ENCODE measurements at regions not wholly inside any gene's neighbourhood (a gene's known extent, or its start where the extent isn't known, plus 50 kb on each side); places are given as distances from the start of the nearest gene placed in this dataset.
A peak's percentile ranks its signal among the peaks of the same experiment; 100 is the strongest.
"Not testable (repeated sequence)": the region's sequence is repeated elsewhere in the genome, so short reads cannot be mapped to it uniquely, and the experiment has no call there.

DNA sequence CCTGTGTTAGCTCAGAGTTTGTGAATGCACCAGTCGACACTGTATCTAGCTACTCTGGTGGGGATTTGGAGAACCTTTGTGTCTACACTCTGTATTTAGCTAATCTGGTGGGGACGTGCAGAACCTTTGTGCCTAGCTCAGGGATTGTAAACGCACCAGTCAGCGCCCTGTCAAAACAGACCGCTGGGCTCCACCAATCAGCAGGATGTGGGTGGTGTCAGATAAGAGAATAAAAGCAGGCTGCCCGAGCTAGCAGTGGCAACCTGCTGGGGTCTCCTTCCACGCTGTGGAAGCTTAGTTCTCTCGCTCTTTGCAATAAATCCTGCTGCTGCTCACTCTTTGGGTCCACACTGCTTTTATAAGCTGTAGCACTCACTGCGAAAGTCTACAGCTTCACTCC, 324.2 kb downstream of the RAD51AP2 start:
- no peak for DNase-seq (ENCODE audit: low spot score)

DNA sequence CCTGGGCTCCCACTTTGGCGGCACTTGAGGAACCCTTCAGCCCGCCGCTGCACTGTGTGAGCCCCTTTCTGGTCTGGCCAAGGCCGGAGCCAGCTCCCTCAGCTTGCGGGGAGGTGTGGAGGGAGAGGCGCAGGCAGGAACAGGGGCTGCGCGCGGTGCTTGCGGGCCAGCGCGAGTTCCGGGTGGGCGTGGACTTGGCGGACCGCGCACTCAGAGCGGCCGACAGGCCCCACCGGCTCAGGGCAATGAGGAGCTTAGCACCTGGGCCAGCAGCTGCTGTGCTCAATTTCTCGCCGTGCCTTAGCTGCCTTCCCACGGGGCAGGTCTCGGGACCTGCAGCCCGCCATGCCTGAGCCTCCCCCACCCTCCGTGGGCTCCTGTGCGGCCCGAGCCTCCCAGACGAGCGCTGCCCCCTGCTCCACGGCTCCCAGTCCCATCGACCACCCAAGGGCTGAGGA, 324.8 kb downstream of the RAD51AP2 start:
- DNase-seq (ENCODE audit: low spot score): not testable (repeated sequence)

DNA sequence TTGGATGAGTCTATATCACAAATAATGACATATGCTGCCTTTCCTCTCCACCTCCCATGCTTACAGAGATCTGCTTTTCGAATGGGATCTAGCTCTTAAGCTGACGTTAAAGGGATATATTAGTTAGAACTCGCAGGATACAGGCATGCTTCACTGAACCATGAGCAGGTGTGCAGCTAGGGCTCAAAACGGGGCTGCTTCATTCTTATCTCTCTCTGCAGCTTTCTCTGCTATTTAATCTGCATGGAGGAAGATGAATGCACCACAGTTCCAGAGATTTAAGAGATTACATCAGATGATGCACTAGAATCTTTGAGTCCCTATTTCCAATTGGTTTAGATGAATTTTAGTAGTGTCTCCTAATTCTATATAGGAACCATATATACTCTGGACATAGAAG, 327.0 kb downstream of the RAD51AP2 start:
- no peak for DNase-seq (ENCODE audit: low spot score)

DNA sequence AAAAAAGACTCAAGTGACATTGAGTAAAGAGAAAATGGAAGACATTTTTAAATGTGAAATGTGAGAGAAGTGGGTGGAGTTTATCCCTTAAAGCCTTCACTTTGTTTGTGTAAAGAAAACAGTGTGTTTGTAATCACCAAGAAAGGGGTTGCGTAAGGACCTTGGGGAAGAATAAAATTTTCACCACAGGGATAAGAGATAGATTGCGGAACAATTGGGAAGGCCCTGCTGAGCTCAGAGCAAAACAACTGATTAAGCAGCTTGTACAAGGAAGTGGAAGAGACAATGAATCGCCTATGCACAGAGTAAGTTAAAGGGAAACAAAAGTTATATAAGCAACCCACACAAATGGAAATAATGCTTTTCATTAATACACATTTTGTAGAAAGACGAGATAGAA, 327.7 kb downstream of the RAD51AP2 start:
- DNase-seq (ENCODE audit: low spot score): no peak

DNA sequence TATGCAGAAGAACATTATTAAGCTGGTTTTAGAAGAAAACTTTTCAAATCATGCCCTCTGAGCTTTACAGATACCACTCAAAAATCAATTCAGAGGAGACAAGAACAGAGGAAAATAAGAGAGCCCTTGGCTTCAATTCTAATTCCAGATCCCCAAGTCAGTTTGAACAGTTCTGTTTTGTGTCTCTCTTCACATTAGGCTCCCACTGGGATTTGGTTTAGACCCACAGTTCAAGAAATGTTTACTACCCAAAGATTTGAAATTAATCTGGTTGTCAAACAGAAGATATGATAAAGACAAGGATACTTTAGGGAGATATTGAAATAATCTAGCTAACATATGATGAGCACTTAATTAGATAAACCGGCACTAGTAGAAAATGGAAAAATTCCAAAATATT, 329.5 kb downstream of the RAD51AP2 start:
- DNase-seq (ENCODE audit: low spot score): no peak

DNA sequence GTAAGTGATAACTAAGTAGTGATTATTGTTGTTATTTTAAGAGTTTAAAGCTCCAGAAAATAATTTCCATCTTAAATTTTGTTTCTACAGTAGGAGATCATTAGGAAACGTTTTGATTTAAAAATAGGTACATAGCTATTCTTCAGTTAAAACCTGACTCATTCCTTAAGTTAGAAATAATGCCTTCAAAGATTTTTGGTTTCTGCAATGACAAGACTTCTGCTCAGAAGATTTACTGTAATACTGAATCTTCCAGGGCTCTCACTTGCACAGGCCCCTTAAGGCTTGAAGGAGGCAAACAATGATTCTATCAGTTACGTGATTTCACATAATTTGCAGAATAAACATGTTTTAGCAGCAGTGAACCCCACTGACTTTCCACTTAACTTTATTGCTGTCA, 333.7 kb downstream of the RAD51AP2 start:
- DNase-seq (ENCODE audit: low spot score): no peak

DNA sequence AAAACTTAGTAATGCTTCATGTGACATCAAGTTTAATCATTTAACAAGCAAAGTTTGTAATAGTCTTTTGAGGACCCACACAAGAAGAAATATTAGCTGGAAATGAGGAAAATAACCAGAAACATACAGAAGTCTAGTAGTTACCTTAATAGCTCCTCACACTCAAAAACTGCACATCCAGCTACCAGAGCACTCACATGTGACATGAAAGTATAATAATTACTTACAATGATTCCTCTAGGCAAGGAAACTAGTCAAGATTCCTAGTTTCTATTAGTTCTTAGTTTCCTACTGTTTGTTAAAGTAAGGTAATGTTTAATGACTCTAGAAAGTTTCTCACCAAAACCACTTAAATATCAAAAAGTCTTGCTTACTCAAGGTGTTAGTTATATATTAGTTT, 335.8 kb downstream of the RAD51AP2 start:
- DNase-seq (ENCODE audit: low spot score): no peak

DNA sequence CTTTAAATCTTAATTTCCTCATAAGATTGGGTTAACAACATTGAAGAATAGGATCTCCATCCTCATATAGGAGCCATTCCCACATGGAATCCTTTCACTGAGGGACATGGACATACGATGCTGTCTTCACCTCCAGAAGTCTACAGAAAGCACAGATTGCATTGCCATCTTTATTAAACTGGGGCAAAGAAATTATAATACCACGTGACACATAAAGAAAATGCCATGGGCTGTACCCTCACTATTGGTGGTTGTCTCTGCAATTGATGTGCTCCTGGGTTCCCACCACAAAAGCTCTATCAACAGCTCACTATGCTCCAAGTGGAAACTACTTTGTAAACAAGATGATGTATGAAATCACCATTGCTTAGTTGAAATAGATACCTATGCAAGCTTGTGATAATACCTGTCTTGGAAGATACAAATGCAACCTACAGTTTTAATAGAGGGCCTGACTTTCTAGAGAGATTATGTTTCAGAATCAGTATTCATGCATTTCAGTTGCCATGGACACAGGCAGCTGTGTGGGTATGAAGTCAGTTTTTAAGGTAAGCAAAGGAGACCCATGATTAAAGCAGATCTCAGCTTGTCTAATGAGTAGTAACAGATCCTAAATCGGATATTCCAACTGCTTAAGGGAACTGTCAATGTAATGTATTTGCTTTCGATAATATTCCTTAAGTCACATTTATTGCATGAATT, 337.0 kb downstream of the RAD51AP2 start:
- no peak for DNase-seq (ENCODE audit: low spot score)

DNA sequence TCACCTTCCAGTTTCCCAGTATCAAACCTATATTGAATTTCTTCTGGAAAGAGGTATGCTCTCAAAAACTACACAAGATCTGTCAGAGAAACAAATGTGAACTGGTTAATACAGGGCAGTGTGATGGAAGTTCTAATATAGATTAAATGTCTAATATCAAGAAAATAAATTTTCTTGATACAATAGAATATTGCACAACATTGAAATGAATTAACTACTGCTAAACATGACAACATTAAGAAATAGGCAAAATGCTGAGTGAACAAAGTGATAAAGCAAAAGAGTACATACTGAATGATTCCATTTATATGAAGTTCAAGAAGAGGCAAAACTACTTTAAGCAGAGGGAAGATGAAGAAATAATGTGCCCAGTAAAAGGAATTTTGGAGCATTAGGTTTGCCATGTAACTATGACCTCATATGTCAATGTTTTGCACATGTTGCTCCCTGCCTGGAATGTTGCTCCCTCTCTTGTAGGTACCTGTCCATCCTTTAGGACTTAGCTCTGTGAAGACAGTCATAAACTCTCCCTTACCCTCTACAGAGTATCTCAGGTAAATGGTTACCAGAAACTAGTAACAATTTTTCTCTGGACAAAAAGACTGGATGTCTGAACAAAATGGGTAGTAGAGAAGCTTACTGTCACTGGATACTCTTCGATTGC, 339.0 kb downstream of the RAD51AP2 start:
- no peak for DNase-seq (ENCODE audit: low spot score)

DNA sequence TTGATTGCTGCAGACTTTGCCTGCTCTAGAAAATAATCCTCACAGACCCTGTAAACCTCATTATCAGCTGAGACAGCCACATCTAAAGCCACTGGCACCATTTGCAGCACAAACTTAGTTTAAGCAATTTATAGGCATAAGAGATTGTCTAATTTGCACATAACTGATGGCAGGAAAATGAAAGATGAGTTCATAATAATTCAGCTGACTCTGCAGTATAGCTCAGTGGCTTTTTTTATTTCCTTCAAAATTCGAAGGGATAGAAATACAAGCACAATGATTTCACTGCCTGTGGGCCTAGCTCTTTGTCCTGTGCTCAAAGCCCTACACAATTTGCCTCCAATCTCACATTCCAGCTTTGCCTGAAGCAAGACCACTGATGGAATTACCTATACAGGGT, 341.2 kb downstream of the RAD51AP2 start:
- DNase-seq (ENCODE audit: low spot score): no peak

DNA sequence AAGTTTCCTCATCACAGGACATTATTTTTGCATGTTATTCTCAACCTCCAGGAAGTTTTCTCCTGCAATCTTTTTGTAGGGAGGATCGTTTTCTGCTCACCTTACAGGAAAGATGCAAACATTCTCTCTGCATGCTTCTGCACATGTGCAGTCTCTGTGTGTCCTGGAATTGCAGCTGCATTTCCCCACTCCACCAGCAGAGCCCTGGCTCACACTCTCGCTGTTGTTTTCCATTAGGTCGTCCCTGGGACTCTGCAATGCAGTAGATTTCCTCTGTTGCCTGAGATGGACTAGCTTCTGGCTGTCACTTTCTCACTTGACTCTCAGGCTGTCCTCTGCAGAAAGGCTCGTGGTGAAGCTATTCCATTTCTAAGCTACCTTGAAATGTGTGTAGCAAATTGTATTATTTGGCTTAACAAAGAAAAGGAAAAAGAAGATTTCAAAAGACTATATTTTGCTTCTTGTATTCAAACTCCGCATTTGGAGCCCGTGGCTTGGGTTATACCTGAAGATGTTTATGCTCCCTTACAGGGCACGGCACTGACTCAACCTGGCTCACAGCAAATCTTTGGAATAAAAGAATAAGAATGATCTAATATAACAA, 346.7 kb downstream of the RAD51AP2 start:
- DNase-seq (ENCODE audit: low spot score): peak; percentile 30

DNA sequence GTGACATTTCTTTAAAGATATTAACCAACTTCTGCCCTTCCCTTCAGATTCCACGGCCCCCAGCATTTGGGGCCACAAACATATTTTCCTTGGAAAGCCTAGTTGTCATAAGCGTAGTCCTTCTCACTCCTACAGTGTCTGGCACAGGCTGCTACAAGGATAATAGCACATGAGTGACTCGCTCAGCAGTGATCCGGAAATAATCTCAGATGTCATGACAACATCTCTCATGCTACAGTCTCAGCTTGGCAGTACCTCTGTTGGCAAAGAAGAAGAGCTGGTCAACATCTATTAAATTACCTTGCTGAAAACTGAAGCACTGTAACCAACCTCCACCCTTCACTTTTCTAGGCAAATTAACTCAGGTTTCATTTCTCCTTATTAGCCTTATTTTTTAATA, 351.7 kb downstream of the RAD51AP2 start:
- DNase-seq (ENCODE audit: low spot score): peak; percentile 31

DNA sequence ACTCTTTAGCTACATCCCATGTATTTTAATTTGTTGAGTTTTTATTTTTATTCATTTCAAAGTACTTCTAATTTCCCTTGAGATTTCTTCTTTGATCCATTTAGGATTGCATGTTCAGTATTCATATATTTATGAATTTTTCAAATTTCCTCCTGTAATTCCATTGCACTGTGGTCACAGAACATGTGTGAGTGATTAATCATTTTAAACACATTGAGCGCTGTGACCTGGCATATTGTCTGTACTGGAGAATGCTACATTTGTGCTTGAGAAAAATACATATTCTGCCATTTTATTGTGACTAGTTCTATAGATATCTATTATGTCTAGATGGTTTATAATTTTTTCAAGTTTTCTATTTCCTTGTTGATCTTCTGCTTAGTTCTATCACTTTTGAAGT, 353.7 kb downstream of the RAD51AP2 start:
- no peak for DNase-seq (ENCODE audit: low spot score)

DNA sequence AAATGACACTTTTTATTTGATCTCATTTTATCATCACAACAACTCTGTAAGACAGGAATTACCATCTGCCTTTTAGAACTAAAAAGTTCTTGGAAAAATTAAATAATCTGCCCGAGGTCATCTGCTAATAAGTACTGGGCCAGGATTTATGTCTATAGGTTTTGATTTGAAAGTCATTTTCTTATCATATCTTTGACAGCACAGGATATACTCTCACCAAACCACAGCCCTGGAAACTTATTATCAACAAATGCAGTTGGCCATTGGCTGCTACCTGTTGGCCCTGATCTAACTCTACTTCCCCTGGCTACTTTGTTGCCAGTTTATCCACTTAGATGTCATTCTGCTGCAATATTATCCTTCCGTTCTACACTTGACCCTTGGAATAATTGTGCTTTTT, 354.6 kb downstream of the RAD51AP2 start:
- no peak for DNase-seq (ENCODE audit: low spot score)

DNA sequence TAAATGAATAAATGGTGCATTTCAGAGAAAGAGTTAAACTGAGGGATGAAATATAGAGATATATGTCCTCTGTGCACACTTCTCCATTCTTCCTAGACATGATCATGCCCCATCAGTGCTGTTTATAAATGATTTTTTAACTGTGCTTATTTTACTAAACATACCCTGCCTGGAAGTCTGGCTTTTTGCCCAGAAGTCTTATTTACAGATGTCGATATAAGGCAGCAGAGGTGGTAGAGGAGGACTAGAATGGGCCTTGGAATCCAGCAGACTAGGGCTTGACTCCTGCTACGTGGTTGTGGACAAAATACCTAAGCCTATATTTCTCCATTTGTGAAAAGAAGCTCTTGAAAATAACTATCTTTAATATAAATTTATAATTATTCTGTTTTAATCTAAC, 355.5 kb downstream of the RAD51AP2 start:
- no peak for DNase-seq (ENCODE audit: low spot score)

DNA sequence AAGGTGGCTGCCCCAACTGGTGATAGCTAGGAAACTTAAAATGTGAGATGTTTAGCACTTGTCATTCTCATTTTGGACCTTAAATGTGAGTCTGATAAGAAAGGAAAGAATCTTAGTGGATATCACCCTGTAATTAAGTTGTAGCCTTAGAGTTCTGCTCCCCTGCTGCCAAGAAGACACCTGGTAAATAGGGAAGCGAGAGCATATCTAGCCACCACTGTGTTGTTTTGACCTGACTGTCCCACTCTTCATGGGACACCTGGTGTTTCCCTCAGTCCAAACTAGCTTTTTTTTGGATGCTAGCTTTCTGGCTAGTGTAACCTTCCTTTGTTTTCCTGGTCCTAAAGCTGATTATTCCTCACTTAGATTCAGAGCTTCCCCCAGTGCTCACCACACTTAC, 357.6 kb downstream of the RAD51AP2 start:
- DNase-seq (ENCODE audit: low spot score): no peak

DNA sequence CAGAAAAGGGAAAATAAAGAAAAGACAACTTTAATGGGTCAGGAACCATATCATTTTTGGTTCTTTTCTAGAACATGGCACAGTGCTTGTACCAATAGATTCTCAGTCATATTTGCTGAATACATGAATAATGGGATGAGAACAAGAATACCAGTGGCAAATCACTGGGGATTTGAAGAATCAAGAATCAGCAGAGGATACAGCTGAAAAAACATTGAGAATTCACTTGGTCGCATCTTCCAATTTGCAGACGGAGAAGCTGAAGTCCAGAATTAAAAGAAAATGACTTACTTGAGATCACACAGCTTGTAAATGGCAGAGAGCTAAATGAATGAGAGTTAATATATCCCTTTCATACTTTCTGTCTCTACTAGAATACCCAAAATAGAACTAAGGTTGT, 362.2 kb downstream of the RAD51AP2 start:
- no peak for DNase-seq (ENCODE audit: low spot score)

DNA sequence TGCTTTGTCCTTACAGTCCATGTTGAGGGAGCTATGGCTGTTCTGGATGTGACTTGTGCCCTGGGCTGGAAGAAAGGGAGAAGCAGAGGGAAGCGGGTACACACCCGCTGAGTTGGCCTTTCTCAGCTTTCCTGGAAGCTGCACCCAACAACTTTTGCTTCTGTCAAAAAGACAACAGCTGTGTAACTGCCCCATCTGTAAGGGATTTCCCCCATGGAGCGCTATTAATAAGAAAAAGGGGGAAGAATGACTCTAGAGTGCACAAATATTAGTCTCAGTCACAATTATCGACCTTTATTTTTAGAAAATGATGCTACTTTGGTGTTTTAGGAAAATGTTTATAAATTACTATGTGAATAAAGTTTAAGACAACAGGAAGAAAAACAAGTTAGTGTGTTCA, 368.3 kb downstream of the RAD51AP2 start:
- no peak for DNase-seq (ENCODE audit: low spot score)

DNA sequence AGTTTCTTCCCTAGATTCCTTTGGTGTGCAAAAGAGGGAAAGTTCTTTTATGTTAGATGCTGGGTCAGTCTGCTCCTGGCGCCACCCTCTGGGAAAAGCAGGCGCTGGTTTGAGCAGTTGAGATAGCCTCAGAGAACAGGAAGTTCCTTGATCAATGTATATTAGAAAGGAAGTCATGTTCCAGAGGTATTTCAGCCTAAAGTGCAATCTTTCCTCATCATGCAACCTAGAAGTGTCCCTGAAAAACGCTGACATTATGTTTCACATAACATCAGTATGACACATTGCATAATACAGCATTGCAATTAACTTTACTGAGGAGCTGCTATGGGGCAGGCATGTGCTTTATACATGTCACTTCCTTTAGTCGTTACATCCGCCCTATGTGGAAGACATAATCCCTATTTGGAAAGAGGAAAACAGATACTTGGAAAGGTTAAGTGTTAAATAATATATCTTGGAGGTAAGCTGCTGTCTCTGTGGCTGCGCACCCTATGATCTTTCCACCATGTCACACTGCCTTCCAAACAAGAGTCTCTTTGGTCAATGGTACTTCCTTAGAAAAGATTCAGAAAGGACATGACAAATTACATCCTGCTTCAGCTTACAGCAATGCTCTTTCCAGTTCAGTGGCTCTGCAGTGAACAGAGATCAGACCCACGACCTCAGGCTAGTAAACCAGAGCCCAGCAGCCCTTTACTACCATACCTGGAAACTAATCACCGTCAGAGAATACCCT, 369.7 kb downstream of the RAD51AP2 start:
- DNase-seq (ENCODE audit: low spot score): peak; percentile 67

DNA sequence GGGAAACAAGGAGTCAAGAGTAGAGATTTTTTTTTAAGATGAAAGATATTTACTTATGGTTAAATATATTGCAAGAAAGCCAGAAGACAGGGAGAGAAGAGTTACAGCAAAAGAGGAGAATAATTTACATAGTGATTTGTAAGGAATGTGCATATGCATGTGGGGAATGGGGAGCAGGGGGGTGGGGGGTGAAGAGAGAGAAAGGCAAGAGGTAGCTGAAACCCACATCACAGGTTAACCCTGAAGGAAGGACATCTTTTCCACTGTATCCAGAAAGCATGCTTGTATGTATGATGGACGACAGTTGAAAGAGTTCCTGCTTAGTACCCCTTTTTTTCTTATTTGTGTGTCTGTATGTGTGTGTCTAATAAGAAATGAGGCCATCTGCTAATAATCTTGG, 371.9 kb downstream of the RAD51AP2 start:
- DNase-seq (ENCODE audit: low spot score): no peak

DNA sequence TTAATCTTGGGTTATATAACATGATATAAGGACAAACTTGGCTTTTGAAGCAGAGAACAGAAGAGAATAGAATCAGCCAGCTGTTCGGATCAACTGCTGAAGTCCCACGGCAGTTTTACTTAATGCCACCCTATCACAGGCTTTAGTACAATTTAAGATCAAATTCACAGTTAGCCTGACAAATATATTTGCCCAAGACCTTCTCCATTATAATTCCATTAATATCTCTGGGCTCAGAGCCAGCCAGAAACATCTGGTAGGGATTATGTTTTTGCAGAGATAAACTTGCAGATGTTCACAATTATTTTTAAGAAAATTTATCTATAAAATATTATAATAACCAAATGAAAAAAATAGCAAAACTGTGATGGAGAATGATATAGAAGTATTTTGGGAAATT, 381.4 kb downstream of the RAD51AP2 start:
- no peak for DNase-seq (ENCODE audit: low spot score)

DNA sequence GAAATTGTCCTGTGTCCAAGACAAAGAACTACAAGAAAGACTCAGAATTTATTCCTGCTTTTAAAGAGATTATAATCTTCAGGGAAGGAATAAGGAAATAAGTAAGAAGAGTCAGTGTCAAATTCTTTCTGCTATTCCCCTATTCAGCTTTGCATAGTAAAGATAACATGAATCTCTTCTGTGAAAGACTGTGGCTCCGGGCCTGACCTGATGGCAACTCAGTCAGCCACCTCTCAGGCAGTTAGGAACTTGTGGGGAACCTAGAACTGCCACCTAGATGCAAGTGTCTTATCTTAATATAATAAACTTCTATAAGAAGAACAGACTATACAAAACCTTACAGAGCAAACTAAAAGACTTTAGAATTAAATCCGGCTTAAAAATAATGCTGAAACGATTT, 382.0 kb downstream of the RAD51AP2 start:
- DNase-seq (ENCODE audit: low spot score): no peak

DNA sequence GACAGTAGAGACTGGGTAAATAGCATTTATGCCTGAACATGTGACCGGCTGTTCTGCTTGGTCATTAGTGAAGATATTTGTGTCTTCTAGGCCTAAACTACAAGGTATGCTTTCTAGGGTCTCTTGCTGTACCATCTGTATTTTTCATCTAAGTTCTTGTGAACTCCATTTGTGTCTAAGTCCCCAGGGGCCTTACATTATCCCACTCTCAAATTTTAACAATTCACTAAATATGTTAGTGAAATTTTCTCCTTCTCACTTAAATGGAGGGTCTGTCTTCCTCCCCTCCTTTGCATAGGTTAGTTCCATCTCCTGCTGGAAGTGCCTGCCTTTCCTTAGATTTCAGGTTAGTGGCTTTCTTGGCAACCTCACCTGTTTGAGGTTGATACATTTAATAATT, 382.6 kb downstream of the RAD51AP2 start:
- DNase-seq (ENCODE audit: low spot score): no peak

All from kidney capillary endothelial cell (primary cell).